Neural crest cell (in vitro differentiated cells): ENCODE measurements at regions not wholly inside any gene's neighbourhood (a gene's known extent, or its start where the extent isn't known, plus 50 kb on each side); places are given as distances from the start of the nearest gene placed in this dataset.
"Not testable (repeated sequence)": the region's sequence is repeated elsewhere in the genome, so short reads cannot be mapped to it uniquely, and the experiment has no call there.

Source experiments
- DNase-seq: peaks from one replicate; pipeline ENCODE4 v3.0.0; 2021; ENCODE audit warnings: low read depth, mixed read lengths, low spot score
- H3K27ac Mint-ChIP-seq: one replicate; pipeline ENCODE4 v1.8.0; 2021; ENCODE audit warnings: mild to moderate bottlenecking, mixed read lengths; ENCODE audit not compliant: unreplicated experiment
- H3K27me3 Mint-ChIP-seq: 2 replicates; pipeline ENCODE4 v1.8.0; 2021; ENCODE audit warnings: low read depth, mild to moderate bottlenecking, mixed read lengths
- H3K36me3 Mint-ChIP-seq: 2 replicates; pipeline ENCODE4 v1.8.0; 2021; ENCODE audit warnings: low read depth, mild to moderate bottlenecking, mixed read lengths
- H3K4me1 Mint-ChIP-seq: 2 replicates; pipeline ENCODE4 v1.8.0; 2021; ENCODE audit warnings: mixed read lengths
- H3K4me3 Mint-ChIP-seq: one replicate; pipeline ENCODE4 v1.8.0; 2021; ENCODE audit warnings: mild to moderate bottlenecking, mixed read lengths
- H3K9me3 Mint-ChIP-seq: 2 replicates; pipeline ENCODE4 v1.8.0; 2021; ENCODE audit warnings: mixed read lengths
- CTCF ChIP-seq: fragments of 200-600 bp; sonication (generic); conservative IDR thresholded peaks from 2 replicates; pipeline ENCODE4 v1.5.0; 2021; ENCODE audit warnings: antibody characterized with exemption, mild to moderate bottlenecking

DNA sequence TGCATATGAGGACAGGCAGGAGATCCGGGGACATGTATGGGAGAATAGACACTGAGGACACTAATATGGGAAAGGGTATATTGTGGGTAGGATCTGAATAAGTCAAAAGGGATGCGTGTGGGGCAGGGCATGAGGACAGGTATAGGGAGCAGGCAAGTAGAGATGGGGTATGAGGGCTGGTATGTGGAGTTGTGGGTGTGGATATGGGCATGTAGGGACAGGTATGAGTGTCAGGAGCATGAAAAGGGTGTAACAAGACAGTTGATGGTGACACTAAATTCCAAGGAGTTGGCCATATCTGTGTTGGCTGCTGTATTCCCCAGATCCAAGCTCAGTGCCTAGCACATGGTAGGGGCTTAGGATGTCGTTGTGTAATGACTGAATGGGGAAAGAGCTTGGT, 84.4 kb upstream of the PAX2 start:
- Mint-ChIP-seq H3K27me3 (peaks cover 98% of the 10 kb centered on the region), H3K27ac (no peak overlapping the region), H3K4me1 (peaks cover under 1% of the 10 kb centered on the region), H3K4me3 (no peak overlapping the region), H3K9me3 (no peaks in the 10 kb centered on the region), H3K36me3 (no peaks in the 10 kb centered on the region)
- TF ChIP-seq CTCF: no peak
- DNase-seq: no peak

GRCh38 chr10:100661520-100661919, 83.9 kb upstream of the PAX2 start:
- no peaks in the 10 kb centered on the region for H3K36me3 Mint-ChIP-seq
- no peak overlapping the region for H3K4me3 Mint-ChIP-seq
- no peaks in the 10 kb centered on the region for H3K9me3 Mint-ChIP-seq
- no peak overlapping the region for H3K27ac Mint-ChIP-seq
- no peak for TF ChIP-seq CTCF
- no peaks in the 10 kb centered on the region for H3K4me1 Mint-ChIP-seq
- no peak for DNase-seq
- H3K27me3 Mint-ChIP-seq: peaks cover 97% of the 10 kb centered on the region

GRCh38 chr10:100662067-100662466, 83.3 kb upstream of the PAX2 start:
- no peak for DNase-seq
- no peaks in the 10 kb centered on the region for H3K36me3 Mint-ChIP-seq

GRCh38 chr10:100664316-100665149, 80.8 kb upstream of the PAX2 start:
- H3K36me3 Mint-ChIP-seq: no peaks in the 10 kb centered on the region
- H3K27me3 Mint-ChIP-seq: peaks cover 98% of the 10 kb centered on the region
- DNase-seq: no peak
- no peaks in the 10 kb centered on the region for H3K9me3 Mint-ChIP-seq
- H3K27ac Mint-ChIP-seq: no peak overlapping the region
- H3K4me1 Mint-ChIP-seq: no peaks in the 10 kb centered on the region
- no peak for TF ChIP-seq CTCF
- no peak overlapping the region for H3K4me3 Mint-ChIP-seq

More at GRCh38 chr10:100662067-100662466, 83.3 kb upstream of the PAX2 start:
- Mint-ChIP-seq H3K9me3 (no peaks in the 10 kb centered on the region), H3K27me3 (peaks cover 98% of the 10 kb centered on the region), H3K27ac (no peak overlapping the region), H3K4me3 (no peak overlapping the region), H3K4me1 (no peaks in the 10 kb centered on the region)
- TF ChIP-seq CTCF: no peak

DNA sequence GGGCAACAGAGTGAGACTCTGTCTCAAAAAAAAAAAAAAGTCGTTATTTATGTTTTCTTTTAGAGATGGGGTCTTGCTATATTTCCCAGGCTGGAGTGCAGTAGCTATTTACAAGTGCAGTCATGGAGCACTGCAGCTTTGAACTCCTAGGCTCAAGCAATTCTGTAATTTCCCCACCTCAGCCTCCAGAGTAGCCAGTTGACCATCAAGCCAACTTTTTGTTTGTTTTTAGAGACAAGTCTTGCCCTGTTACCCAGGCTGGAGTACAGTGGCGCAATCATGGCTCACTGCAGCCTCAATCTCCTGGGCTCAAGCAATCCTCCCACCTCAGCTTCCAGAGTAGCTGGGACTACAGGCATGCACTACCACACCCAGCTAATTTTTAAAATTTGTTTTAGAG, 78.7 kb upstream of the PAX2 start:
- not testable (repeated sequence) for H3K4me3 Mint-ChIP-seq, H3K27ac Mint-ChIP-seq, DNase-seq, H3K4me1 Mint-ChIP-seq, H3K9me3 Mint-ChIP-seq, H3K36me3 Mint-ChIP-seq
- H3K27me3 Mint-ChIP-seq: peaks cover 95% of the 10 kb centered on the region

DNA sequence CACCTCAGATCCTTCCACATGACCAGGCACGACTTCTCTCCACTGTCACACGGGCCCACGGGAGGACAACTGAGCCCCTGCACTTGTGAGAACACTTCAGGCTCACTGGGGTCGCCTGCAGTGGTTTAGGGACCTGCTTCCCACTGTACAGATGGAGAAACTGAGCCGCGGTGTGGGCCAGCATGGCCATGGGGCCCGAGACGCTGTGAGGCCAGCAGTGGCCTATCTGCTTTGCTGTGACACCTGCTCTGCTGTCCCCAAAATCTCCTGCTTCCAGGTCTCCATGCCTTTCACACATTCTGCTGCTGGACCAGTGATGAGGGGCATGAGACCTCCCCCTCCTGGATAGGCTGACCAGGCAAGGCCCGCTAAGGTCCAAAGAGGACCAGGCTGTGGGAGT, 75.8 kb upstream of the PAX2 start:
- Mint-ChIP-seq H3K4me1 (no peaks in the 10 kb centered on the region), H3K9me3 (no peaks in the 10 kb centered on the region), H3K4me3 (no peak overlapping the region), H3K27ac (no peak overlapping the region), H3K27me3 (peaks cover 95% of the 10 kb centered on the region), H3K36me3 (no peaks in the 10 kb centered on the region)
- DNase-seq: no peak
- no peak for TF ChIP-seq CTCF
